NT2/D1 (cell line): ENCODE measurements at regions not wholly inside any gene's neighbourhood (a gene's known extent, or its start where the extent isn't known, plus 50 kb on each side); places are given as distances from the start of the nearest gene placed in this dataset.

Experiments used
- SUZ12 ChIP-seq: IDR thresholded peaks from 2 replicates; pipeline ENCODE4 v1.6.1; 2011; ENCODE audit not compliant: insufficient read length, insufficient read depth; ENCODE audit errors: extremely low read depth
- YY1 ChIP-seq: IDR thresholded peaks from 2 replicates; pipeline ENCODE4 v1.6.1; 2011; ENCODE audit not compliant: insufficient read length, insufficient read depth

DNA sequence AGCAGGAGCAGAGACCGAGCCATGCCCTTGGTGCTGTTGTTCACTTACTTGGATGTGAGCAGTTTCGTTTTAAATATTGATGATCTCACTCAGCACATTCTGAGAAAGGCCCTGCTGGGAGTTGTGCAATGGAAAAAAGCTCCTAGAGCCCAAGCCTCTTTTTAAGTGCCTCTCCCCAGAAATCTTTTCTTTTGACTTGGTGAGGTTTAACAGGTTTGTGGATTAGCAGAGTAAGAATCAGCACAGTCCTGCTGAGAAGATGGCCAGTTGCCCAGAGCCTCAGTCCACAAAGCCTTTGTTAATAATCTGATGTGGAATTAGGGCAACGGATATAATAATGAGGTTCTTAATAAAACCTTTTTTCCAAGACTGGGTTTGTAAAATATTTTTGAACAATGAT, 157.5 kb upstream of the ATP6AP2 start:
- TF ChIP-seq YY1: no peak
- no peak for TF ChIP-seq SUZ12
